Natural killer cell (primary cell): ENCODE measurements at regions not wholly inside any gene's neighbourhood (a gene's known extent, or its start where the extent isn't known, plus 50 kb on each side); places are given as distances from the start of the nearest gene placed in this dataset.

Experiments used
- ATAC-seq, 3 donors: fragments of 150-1000 bp in 2 of 3; fragments of 200-7000 bp in 1 of 3; cut with Tn5 transposase; 1 replicate in 1 of 3; 2 replicates in 2 of 3; pipeline ENCODE4 v1.10.0; 2021; ENCODE audit warnings: mild to moderate bottlenecking in 2 of 3, moderate library complexity in 2 of 3
- DNase-seq, 2 donors: peaks; one replicate each; pipeline versions ENCODE4 v3.0.0 to v3.0.0-alpha.2; 2013 to 2021; ENCODE audit warnings: mixed read lengths in 1 of 2
- H3K27ac ChIP-seq: one replicate; pipeline ENCODE4 v1.5.1; 2013; ENCODE audit warnings: mild to moderate bottlenecking, low read length
- H3K27me3 ChIP-seq: one replicate; pipeline ENCODE4 v1.6.1; 2013; ENCODE audit warnings: low read length; ENCODE audit not compliant: control insufficient read depth, insufficient read depth
- H3K36me3 ChIP-seq: one replicate; pipeline ENCODE4 v1.6.1; 2013; ENCODE audit warnings: low read length; ENCODE audit not compliant: control insufficient read depth, insufficient read depth
- H3K4me1 ChIP-seq: one replicate; pipeline ENCODE4 v1.6.1; 2013; ENCODE audit warnings: low read length; ENCODE audit not compliant: control insufficient read depth, insufficient read depth
- H3K4me3 ChIP-seq: one replicate; pipeline ENCODE4 v1.5.1; 2013; ENCODE audit warnings: low read length
- H3K9me3 ChIP-seq: one replicate; pipeline ENCODE4 v1.6.1; 2013; ENCODE audit warnings: low read length; ENCODE audit not compliant: control insufficient read depth, insufficient read depth
- H3K27ac Mint-ChIP-seq, 2 donors: one replicate each; pipeline ENCODE4 v1.8.0; 2022; ENCODE audit warnings: mild to moderate bottlenecking in 2 of 2, mixed read lengths in 2 of 2, moderate library complexity in 1 of 2
- H3K27me3 Mint-ChIP-seq, 2 donors: one replicate each; pipeline ENCODE4 v1.8.0; 2022; ENCODE audit warnings: low read depth in 2 of 2, mixed read lengths in 2 of 2
- H3K36me3 Mint-ChIP-seq: one replicate; pipeline ENCODE4 v1.8.0; 2022; ENCODE audit warnings: mixed read lengths
- H3K4me1 Mint-ChIP-seq, 2 donors: one replicate each; pipeline ENCODE4 v1.8.0; 2022; ENCODE audit warnings: mixed read lengths in 2 of 2
- H3K4me3 Mint-ChIP-seq: one replicate; pipeline ENCODE4 v1.8.0; 2022; ENCODE audit warnings: mild to moderate bottlenecking, moderate library complexity, mixed read lengths
- H3K9me3 Mint-ChIP-seq, 2 donors: one replicate each; pipeline ENCODE4 v1.8.0; 2022; ENCODE audit warnings: mixed read lengths in 2 of 2
- CTCF ChIP-seq: fragments of 200-600 bp; IDR thresholded peaks from one replicate; pipeline ENCODE4 v1.8.0; 2022; ENCODE audit warnings: antibody characterized with exemption
- WGBS: methylation state at CpG from one replicate; pipeline ENCODE4 v1.1.7; 2013; ENCODE audit warnings: missing lambda C conversion rate; ENCODE audit not compliant: insufficient coverage; 5-methylcytosine and 5-hydroxymethylcytosine counted together
- intact Hi-C: fragments of 100-400 bp; cut with micrococcal nuclease; formaldehyde crosslinking; loops from one replicate; pipeline ENCODE4 v1.14.2; 2022

GRCh38 chr4:29033703-29034102, 1686.5 kb upstream of the PCDH7 start:
- 78% methylated on average over 1 of the region's 1 CpG for WGBS
- Mint-ChIP-seq H3K36me3 (peaks cover 23% of the 10 kb centered on the region), H3K4me3 (no peak overlapping the region), H3K9me3 (peaks cover 14 to 16% of the 10 kb centered on the region in 2 donors), H3K4me1 (no peaks in the 10 kb centered on the region), H3K27ac (no peak overlapping the region), H3K27me3 (no peaks in the 10 kb centered on the region)
- no peaks in the 10 kb centered on the region for H3K4me1 ChIP-seq
- H3K4me3 ChIP-seq, result no peak overlapping the region
- no peak for TF ChIP-seq CTCF
- ATAC-seq (no peak), DNase-seq (no peak)
- H3K27ac ChIP-seq, result no peak overlapping the region
- H3K36me3 ChIP-seq, result no peaks in the 10 kb centered on the region
- no peaks in the 10 kb centered on the region for H3K27me3 ChIP-seq
- intact Hi-C loops, result no loop called here
- no peaks in the 10 kb centered on the region for H3K9me3 ChIP-seq

GRCh38 chr4:29037501-29037900, 1682.7 kb upstream of the PCDH7 start:
- Mint-ChIP-seq H3K27me3 (no peaks in the 10 kb centered on the region), H3K4me3 (no peak overlapping the region), H3K27ac (no peak overlapping the region), H3K4me1 (no peaks in the 10 kb centered on the region), H3K36me3 (peaks cover 23% of the 10 kb centered on the region), H3K9me3 (peaks cover 12 to 15% of the 10 kb centered on the region in 2 donors)
- intact Hi-C loops, result no loop called here
- H3K4me1 ChIP-seq, result no peaks in the 10 kb centered on the region
- DNase-seq, result no peak
- ATAC-seq, result no peak
- TF ChIP-seq CTCF, result no peak
- WGBS, result 82% methylated on average over 3 of the region's 5 CpGs
- H3K27me3 ChIP-seq, result no peaks in the 10 kb centered on the region
- H3K9me3 ChIP-seq, result no peaks in the 10 kb centered on the region
- no peak overlapping the region for H3K27ac ChIP-seq
- H3K4me3 ChIP-seq, result no peak overlapping the region
- no peaks in the 10 kb centered on the region for H3K36me3 ChIP-seq

- TF ChIP-seq CTCF, result no peak
- no peak for DNase-seq
- H3K36me3 ChIP-seq, result no peaks in the 10 kb centered on the region
- intact Hi-C loops, result no loop called here
- ATAC-seq, result no peak
- H3K27ac ChIP-seq, result no peak overlapping the region
- Mint-ChIP-seq H3K9me3 (peaks cover 5 to 10% of the 10 kb centered on the region in 2 donors), H3K27ac (no peak overlapping the region), H3K4me3 (no peak overlapping the region), H3K27me3 (no peaks in the 10 kb centered on the region), H3K4me1 (no peaks in the 10 kb centered on the region), H3K36me3 (no peaks in the 10 kb centered on the region)
- H3K9me3 ChIP-seq, result peaks cover 4% of the 10 kb centered on the region
- no peaks in the 10 kb centered on the region for H3K4me1 ChIP-seq
- H3K4me3 ChIP-seq, result no peak overlapping the region
- H3K27me3 ChIP-seq, result no peaks in the 10 kb centered on the region
- WGBS, result 54% methylated on average over 1 of the region's 5 CpGs
Measured at GRCh38 chr4:29043411-29043810, 1676.8 kb upstream of the PCDH7 start.

GRCh38 chr4:29046186-29046585, 1674.0 kb upstream of the PCDH7 start:
- H3K36me3 Mint-ChIP-seq, result no peaks in the 10 kb centered on the region
- Histone ChIP-seq H3K27ac (no peak overlapping the region), H3K27me3 (no peaks in the 10 kb centered on the region), H3K9me3 (peaks cover 4% of the 10 kb centered on the region), H3K4me3 (no peak overlapping the region), H3K4me1 (no peaks in the 10 kb centered on the region), H3K36me3 (no peaks in the 10 kb centered on the region)
- ATAC-seq (no peak), DNase-seq (no peak)
- H3K4me3 Mint-ChIP-seq, result no peak overlapping the region
- peaks cover 12 to 16% of the 10 kb centered on the region in 2 donors for H3K9me3 Mint-ChIP-seq
- TF ChIP-seq CTCF, result no peak
- no peak overlapping the region for H3K27ac Mint-ChIP-seq
- intact Hi-C loops, result no loop called here
- H3K4me1 Mint-ChIP-seq, result no peaks in the 10 kb centered on the region
- H3K27me3 Mint-ChIP-seq, result no peaks in the 10 kb centered on the region
- 67% methylated on average over 1 of the region's 2 CpGs for WGBS
